SIG-M5 treated with dmso at 0.1 percent for 504 hours (cell line): ENCODE measurements at regions not wholly inside any gene's neighbourhood (a gene's known extent, or its start where the extent isn't known, plus 50 kb on each side); places are given as distances from the start of the nearest gene placed in this dataset.

Source experiments
- DNase-seq: peaks from one replicate; lab custom pipeline; 2025; ENCODE audit not compliant: unreplicated experiment; lab: John Stamatoyannopoulos, UW

GRCh38 chr2:120988051-120988699 lies 252.5 kb downstream of the GLI2 start:
- no peak for DNase-seq

GRCh38 chr2:120988700-120989511 lies 253.2 kb downstream of the GLI2 start:
- DNase-seq = no peak

GRCh38 chr2:120989512-120990441 lies 254.1 kb downstream of the GLI2 start:
- no peak for DNase-seq

GRCh38 chr2:120990451-120990871 lies 254.8 kb downstream of the GLI2 start:
- peak; percentile 11 for DNase-seq

- peak; percentile 29 for DNase-seq
Measured at GRCh38 chr2:120991441-120991840, 255.8 kb downstream of the GLI2 start.

GRCh38 chr2:120992791-120993555 lies 257.3 kb downstream of the GLI2 start:
- no peak for DNase-seq

GRCh38 chr2:120993661-120994060 lies 258.0 kb downstream of the GLI2 start:
- no peak for DNase-seq

- DNase-seq = no peak
Measured at GRCh38 chr2:120994301-120994995, 258.8 kb downstream of the GLI2 start.

GRCh38 chr2:120995152-120995551 lies 259.5 kb downstream of the GLI2 start:
- no peak for DNase-seq

GRCh38 chr2:120995656-120996190 lies 260.1 kb downstream of the GLI2 start:
- no peak for DNase-seq

- DNase-seq = no peak
Measured at GRCh38 chr2:120999377-121000097, 263.9 kb downstream of the GLI2 start.

GRCh38 chr2:121000804-121001203 lies 265.1 kb downstream of the GLI2 start:
- no peak for DNase-seq

- no peak for DNase-seq
Measured at GRCh38 chr2:121001641-121002040, 266.0 kb downstream of the GLI2 start.

GRCh38 chr2:121002597-121002996 lies 266.9 kb downstream of the GLI2 start:
- no peak for DNase-seq

GRCh38 chr2:121003391-121003790 lies 267.7 kb downstream of the GLI2 start:
- no peak for DNase-seq

GRCh38 chr2:121004359-121004758 lies 268.7 kb downstream of the GLI2 start:
- no peak for DNase-seq

- DNase-seq = no peak
Measured at GRCh38 chr2:121004950-121005349, 269.3 kb downstream of the GLI2 start.

- no peak for DNase-seq
Measured at GRCh38 chr2:121005453-121005852, 269.8 kb downstream of the GLI2 start.
